ENCODE measurements at regions not wholly inside any gene's neighbourhood (a gene's known extent, or its start where the extent isn't known, plus 50 kb on each side); places are given as distances from the start of the nearest gene placed in this dataset.

- no peak overlapping the region for H3K4me3 Mint-ChIP-seq
- H3K36me3 Mint-ChIP-seq = no peaks in the 10 kb centered on the region
- H3K4me1 Mint-ChIP-seq (ENCODE audit: unreplicated experiment) = no peaks in the 10 kb centered on the region
- TF ChIP-seq, protein P1, sequence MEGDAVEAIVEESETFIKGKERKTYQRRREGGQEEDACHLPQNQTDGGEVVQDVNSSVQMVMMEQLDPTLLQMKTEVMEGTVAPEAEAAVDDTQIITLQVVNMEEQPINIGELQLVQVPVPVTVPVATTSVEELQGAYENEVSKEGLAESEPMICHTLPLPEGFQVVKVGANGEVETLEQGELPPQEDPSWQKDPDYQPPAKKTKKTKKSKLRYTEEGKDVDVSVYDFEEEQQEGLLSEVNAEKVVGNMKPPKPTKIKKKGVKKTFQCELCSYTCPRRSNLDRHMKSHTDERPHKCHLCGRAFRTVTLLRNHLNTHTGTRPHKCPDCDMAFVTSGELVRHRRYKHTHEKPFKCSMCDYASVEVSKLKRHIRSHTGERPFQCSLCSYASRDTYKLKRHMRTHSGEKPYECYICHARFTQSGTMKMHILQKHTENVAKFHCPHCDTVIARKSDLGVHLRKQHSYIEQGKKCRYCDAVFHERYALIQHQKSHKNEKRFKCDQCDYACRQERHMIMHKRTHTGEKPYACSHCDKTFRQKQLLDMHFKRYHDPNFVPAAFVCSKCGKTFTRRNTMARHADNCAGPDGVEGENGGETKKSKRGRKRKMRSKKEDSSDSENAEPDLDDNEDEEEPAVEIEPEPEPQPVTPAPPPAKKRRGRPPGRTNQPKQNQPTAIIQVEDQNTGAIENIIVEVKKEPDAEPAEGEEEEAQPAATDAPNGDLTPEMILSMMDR (conservative IDR thresholded peaks at IDR 0.05) = no peak
- H3K9me3 Mint-ChIP-seq = no peaks in the 10 kb centered on the region
- DNase-seq (ENCODE audit: extremely low spot score, unreplicated experiment) = no peak
- H3K27ac Mint-ChIP-seq = no peak overlapping the region
- H3K27me3 Mint-ChIP-seq = no peaks in the 10 kb centered on the region
Measured at GRCh38 chr6:168739381-168739780, 298.4 kb downstream of the SMOC2 start.

DNA sequence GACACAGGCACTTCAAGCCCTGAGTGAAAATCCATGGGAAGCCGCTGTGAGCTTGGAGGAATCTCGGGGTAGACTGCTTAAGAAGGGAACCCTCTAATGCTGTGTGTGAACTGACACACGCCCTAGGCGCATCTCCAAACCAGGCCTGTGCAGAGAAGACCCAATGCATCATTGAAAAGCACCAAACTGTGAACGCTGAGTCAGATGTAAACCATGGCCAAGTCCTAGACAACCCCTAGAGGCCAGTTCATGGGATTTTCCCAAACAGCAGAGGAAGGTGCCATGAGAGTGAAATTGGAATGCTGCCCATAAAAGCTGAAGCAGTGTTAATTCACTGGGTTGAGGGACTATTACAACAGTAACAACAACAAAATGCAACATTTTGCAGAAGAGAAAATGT lies 296.5 kb downstream of the SMOC2 start:
- DNase-seq (ENCODE audit: extremely low spot score, unreplicated experiment) = no peak
- no peaks in the 10 kb centered on the region for H3K36me3 Mint-ChIP-seq
- TF ChIP-seq, protein P1 (conservative IDR thresholded peaks at IDR 0.05) = no peak
- no peaks in the 10 kb centered on the region for H3K4me1 Mint-ChIP-seq (ENCODE audit: unreplicated experiment)
- H3K4me3 Mint-ChIP-seq = no peak overlapping the region
- H3K27me3 Mint-ChIP-seq = no peaks in the 10 kb centered on the region
- H3K27ac Mint-ChIP-seq = no peak overlapping the region
- no peaks in the 10 kb centered on the region for H3K9me3 Mint-ChIP-seq

DNA sequence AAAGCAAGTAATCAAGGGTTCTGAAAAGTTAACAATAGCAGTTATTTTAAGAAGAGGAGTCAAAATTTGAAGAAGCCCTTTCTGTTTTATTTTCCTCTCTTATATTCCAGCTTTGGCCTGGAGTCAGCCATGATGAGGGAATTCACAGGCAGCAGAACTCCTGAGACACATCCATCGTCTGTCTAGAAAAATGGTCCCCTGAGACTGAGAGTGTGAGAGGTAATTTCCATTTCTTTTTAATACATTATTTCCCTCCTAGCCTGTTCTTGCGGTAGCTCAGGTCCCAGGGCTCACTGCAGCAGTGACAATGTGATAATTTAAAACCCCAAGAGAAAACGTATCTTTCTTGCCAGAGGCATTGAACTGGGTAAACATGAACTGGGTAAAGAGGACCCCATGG lies 296.0 kb downstream of the SMOC2 start:
- Mint-ChIP-seq H3K27me3 (no peaks in the 10 kb centered on the region), H3K9me3 (no peaks in the 10 kb centered on the region), H3K27ac (no peak overlapping the region), H3K4me3 (no peak overlapping the region), H3K4me1 (ENCODE audit: unreplicated experiment) (no peaks in the 10 kb centered on the region), H3K36me3 (no peaks in the 10 kb centered on the region)
- no peak for DNase-seq (ENCODE audit: extremely low spot score, unreplicated experiment)
- TF ChIP-seq, protein P1 (conservative IDR thresholded peaks at IDR 0.05) = no peak

DNA sequence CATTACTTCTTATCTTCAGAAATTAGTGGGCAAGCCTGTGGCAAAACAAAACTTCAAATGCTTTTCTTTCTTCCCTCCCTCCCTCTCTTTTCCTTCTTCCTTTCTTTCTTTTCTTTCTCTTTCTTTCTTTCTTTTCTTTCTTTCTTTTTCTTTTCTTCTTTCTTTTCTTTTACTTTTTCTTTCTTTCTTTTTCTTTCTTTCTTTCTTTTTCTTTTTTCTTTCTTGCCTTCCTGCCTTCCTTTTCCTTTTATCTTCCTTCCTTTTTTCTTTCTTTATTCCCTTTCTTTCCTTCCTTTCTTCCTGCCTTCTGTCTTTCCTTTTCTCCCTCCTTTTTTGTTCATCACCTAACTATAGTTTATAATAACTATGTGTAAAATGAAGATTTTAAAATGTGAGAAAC lies 295.1 kb downstream of the SMOC2 start:
- H3K27ac Mint-ChIP-seq = no peak overlapping the region
- no peaks in the 10 kb centered on the region for H3K9me3 Mint-ChIP-seq
- no peaks in the 10 kb centered on the region for H3K4me1 Mint-ChIP-seq (ENCODE audit: unreplicated experiment)
- H3K4me3 Mint-ChIP-seq = no peak overlapping the region
- no peaks in the 10 kb centered on the region for H3K27me3 Mint-ChIP-seq
- TF ChIP-seq, protein P1 (conservative IDR thresholded peaks at IDR 0.05) = no peak
- no peaks in the 10 kb centered on the region for H3K36me3 Mint-ChIP-seq
- no peak for DNase-seq (ENCODE audit: extremely low spot score, unreplicated experiment)

DNA sequence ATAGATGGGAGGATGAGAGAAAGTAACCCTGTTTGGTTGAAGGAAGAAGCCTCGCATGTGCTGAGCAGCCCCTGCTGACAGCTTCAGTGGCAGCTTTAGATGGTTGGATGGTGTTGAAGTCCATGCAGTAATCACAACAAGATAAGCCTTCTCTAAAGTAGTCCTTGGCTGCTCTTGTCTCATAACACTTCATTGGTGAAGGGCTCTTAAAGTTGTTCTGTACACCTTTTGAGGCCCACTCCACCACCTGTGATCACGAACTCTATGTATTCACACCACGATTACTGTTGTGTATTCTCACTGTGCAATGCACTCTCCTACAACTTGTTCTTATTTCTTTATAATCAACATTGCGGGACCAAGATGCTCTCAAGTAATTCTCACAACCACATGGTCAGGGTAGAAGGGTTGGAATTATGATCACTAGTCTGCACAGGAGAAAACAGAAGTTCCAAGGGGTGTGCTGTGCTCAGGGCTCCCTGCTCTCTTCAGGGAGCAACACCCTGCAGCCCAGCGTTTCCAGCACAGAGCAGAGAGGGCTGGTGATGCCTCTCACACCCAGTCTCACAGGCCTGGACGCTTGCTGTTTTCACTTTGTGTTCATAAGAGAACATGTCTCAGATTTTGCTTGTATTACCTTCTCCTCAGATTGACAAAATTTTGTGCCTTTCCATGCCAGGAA lies 294.4 kb downstream of the SMOC2 start:
- Mint-ChIP-seq H3K4me3 (no peak overlapping the region), H3K27me3 (no peaks in the 10 kb centered on the region), H3K4me1 (ENCODE audit: unreplicated experiment) (no peaks in the 10 kb centered on the region), H3K27ac (no peak overlapping the region), H3K36me3 (no peaks in the 10 kb centered on the region), H3K9me3 (no peaks in the 10 kb centered on the region)
- TF ChIP-seq, protein P1 (conservative IDR thresholded peaks at IDR 0.05) = no peak
- no peak for DNase-seq (ENCODE audit: extremely low spot score, unreplicated experiment)

DNA sequence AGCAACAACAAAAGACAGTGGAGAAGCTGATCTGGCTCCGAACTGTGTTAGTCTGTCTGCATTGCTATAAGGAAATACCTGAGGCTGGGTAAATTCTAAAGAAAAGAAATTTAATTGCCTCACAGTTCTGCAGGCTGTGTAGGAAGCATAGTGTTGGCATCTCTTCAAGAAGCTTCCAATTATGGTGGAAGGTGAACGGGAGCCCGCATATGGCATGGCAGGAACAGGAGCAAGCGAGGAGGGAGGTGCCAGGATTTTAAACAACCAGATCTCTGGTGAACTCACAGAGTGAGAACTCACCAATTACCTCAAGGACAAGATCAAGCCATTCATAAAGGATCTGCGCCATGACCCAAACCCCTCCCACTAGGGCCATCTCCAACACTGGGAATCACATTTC lies 293.5 kb downstream of the SMOC2 start:
- Mint-ChIP-seq H3K27me3 (no peaks in the 10 kb centered on the region), H3K36me3 (no peaks in the 10 kb centered on the region), H3K9me3 (no peaks in the 10 kb centered on the region), H3K4me1 (ENCODE audit: unreplicated experiment) (no peaks in the 10 kb centered on the region), H3K27ac (no peak overlapping the region), H3K4me3 (no peak overlapping the region)
- no peak for DNase-seq (ENCODE audit: extremely low spot score, unreplicated experiment)
- TF ChIP-seq, protein P1 (conservative IDR thresholded peaks at IDR 0.05) = no peak

All from type B pancreatic cell (in vitro differentiated cells).